A549 (cell line): ENCODE measurements at regions not wholly inside any gene's neighbourhood (a gene's known extent, or its start where the extent isn't known, plus 50 kb on each side); places are given as distances from the start of the nearest gene placed in this dataset.

Experiments used
- ATAC-seq, 2 experiments: fragments of 200-7000 bp in 1 of 2; fragments of >200 bp in 1 of 2; cut with Nextera tagmentation in 1 of 2; cut with Tn5 transposase in 1 of 2; 3 replicates each; pipeline versions ENCODE4 v1.8.0 to v1.9.1; 2018 to 2020; ENCODE audit warnings: mild to moderate bottlenecking in 1 of 2, moderate library complexity in 1 of 2
- CTCF ChIA-PET: fragments of 300-600 bp; sonication (Branson Sonifier 250); formaldehyde crosslinking; extraction: SDS; loops from one replicate; lab custom pipeline; 2021; ENCODE audit warnings: antibody characterized with exemption, inconsistent platforms; lab: Yijun Ruan, JAX
- POLR2A ChIA-PET: fragments of 350-600 bp; formaldehyde crosslinking; extraction: SDS; loops from one replicate; lab custom pipeline; 2021; ENCODE audit warnings: antibody characterized with exemption, inconsistent platforms; lab: Yijun Ruan, JAX
- DNase-seq, 2 experiments: peaks; one replicate each; pipeline versions ENCODE4 v3.0.0 to v3.0.0-alpha.2; 2011 to 2016; ENCODE audit warnings: low read depth in 1 of 2, low spot score in 1 of 2
- FAIRE-seq: peaks from 2 replicates; lab custom pipeline; 2011; peaks lifted over from hg19 to GRCh38; lab: Jason Lieb, UNC
- H3K27ac ChIP-seq, 2 experiments: fragments of >200 bp; sonication (Bioruptor Twin); formaldehyde crosslinking; 3 replicates each; pipeline ENCODE4 v1.5.1; 2016 to 2017
- H3K4me1 ChIP-seq: fragments of >200 bp; sonication (Bioruptor Twin); formaldehyde crosslinking; 3 replicates; pipeline ENCODE4 v1.6.1; 2016
- H3K4me2 ChIP-seq: fragments of >200 bp; sonication (Bioruptor Twin); formaldehyde crosslinking; 3 replicates; pipeline ENCODE4 v1.6.1; 2016
- H3K4me3 ChIP-seq: fragments of >200 bp; sonication (Bioruptor Twin); formaldehyde crosslinking; 3 replicates; pipeline ENCODE4 v1.5.1; 2016
- H3K9me3 ChIP-seq: fragments of >200 bp; sonication (Bioruptor Twin); formaldehyde crosslinking; 3 replicates; pipeline ENCODE4 v1.6.1; 2016
- BCL3 ChIP-seq: fragments of >200 bp; sonication (Bioruptor Twin); formaldehyde crosslinking; IDR thresholded peaks from 3 replicates; pipeline ENCODE4 v1.6.1; 2016
- BHLHE40 ChIP-seq: IDR thresholded peaks from 2 replicates; pipeline ENCODE4 v1.6.1; 2012; ENCODE audit warnings: low read depth, low read length, inconsistent platforms
- CBX8 ChIP-seq: fragments of 200-600 bp; sonication (generic); IDR thresholded peaks from 2 replicates; pipeline ENCODE4 v1.6.1; 2016
- CEBPB ChIP-seq, 2 experiments: fragments of >200 bp in 1 of 2; sonication (Bioruptor Twin) in 1 of 2; formaldehyde crosslinking in 1 of 2; IDR thresholded peaks; 2 replicates each; pipeline ENCODE4 v1.6.1; 2012 to 2016
- CHD4 ChIP-seq: fragments of 200-600 bp; sonication (generic); IDR thresholded peaks from 2 replicates; pipeline ENCODE4 v1.6.1; 2016; ENCODE audit warnings: antibody characterized with exemption, mild to moderate bottlenecking, borderline replicate concordance
- EHF ChIP-seq: fragments of 250-450 bp; sonication (Bioruptor Pico); IDR thresholded peaks from 2 replicates; pipeline ENCODE4 v1.5.0; 2020; ENCODE audit warnings: mild to moderate bottlenecking
- EP300 ChIP-seq, 2 experiments: fragments of >200 bp; sonication (Bioruptor Twin); formaldehyde crosslinking; IDR thresholded peaks; 2 replicates in 1 of 2; 3 replicates in 1 of 2; pipeline ENCODE4 v1.6.1; 2016 to 2017
- ESRRA ChIP-seq: fragments of 150-350 bp; IDR thresholded peaks from 2 replicates; pipeline ENCODE4 v1.6.1; 2014; ENCODE audit warnings: mild to moderate bottlenecking, low read length, borderline replicate concordance
- FOSB ChIP-seq: fragments of 250-450 bp; sonication (Bioruptor Pico); IDR thresholded peaks from 2 replicates; pipeline ENCODE4 v1.5.0; 2020; ENCODE audit warnings: mild to moderate bottlenecking, moderate library complexity
- HOXB13 ChIP-seq: fragments of 250-450 bp; sonication (Bioruptor Pico); IDR thresholded peaks from 2 replicates; pipeline ENCODE4 v1.5.0; 2020; ENCODE audit warnings: low read depth, mild to moderate bottlenecking, moderate library complexity
- JUN ChIP-seq, 2 experiments: fragments of >200 bp; sonication (Bioruptor Twin); formaldehyde crosslinking; IDR thresholded peaks; 2 replicates in 1 of 2; 3 replicates in 1 of 2; pipeline ENCODE4 v1.6.1; 2016 to 2017
- KDM1A ChIP-seq: fragments of 200-600 bp; sonication (generic); IDR thresholded peaks from 2 replicates; pipeline ENCODE4 v1.6.1; 2016; ENCODE audit warnings: low read depth, mild to moderate bottlenecking
- MAZ ChIP-seq: fragments of 150-350 bp; IDR thresholded peaks from 2 replicates; pipeline ENCODE4 v1.6.1; 2014; ENCODE audit warnings: antibody characterized with exemption, low read depth, low read length, borderline replicate concordance
- MYC ChIP-seq: IDR thresholded peaks from 2 replicates; pipeline ENCODE4 v1.6.1; 2012; ENCODE audit warnings: mild to moderate bottlenecking, inconsistent platforms, low read length, improper control_type of control experiment, borderline replicate concordance
- NFE2L2 ChIP-seq: fragments of 150-350 bp; conservative IDR thresholded peaks from 2 replicates; pipeline ENCODE4 v1.6.1; 2014; ENCODE audit warnings: low read length
- NR3C1 ChIP-seq: fragments of >200 bp; sonication (Bioruptor Twin); formaldehyde crosslinking; IDR thresholded peaks from 3 replicates; pipeline ENCODE4 v1.6.1; 2017
- PHF8 ChIP-seq: fragments of 200-600 bp; sonication (generic); IDR thresholded peaks from 2 replicates; pipeline ENCODE4 v1.6.1; 2016; ENCODE audit warnings: low read depth, mild to moderate bottlenecking, antibody characterized with exemption, moderate library complexity, borderline replicate concordance
- POLR2A ChIP-seq: IDR thresholded peaks from 2 replicates; pipeline ENCODE4 v1.6.1; 2012; ENCODE audit warnings: mild to moderate bottlenecking, low read length
- POLR2AphosphoS2 ChIP-seq: conservative IDR thresholded peaks from 2 replicates; pipeline ENCODE4 v1.6.1; 2012; ENCODE audit warnings: low read length, improper control_type of control experiment, inconsistent platforms
- RARB ChIP-seq: fragments of 250-450 bp; sonication (Bioruptor Pico); IDR thresholded peaks from 2 replicates; pipeline ENCODE4 v1.8.0; 2021; ENCODE audit warnings: mild to moderate bottlenecking, moderate library complexity
- REST ChIP-seq: fragments of 200-600 bp; sonication (generic); IDR thresholded peaks from 2 replicates; pipeline ENCODE4 v1.6.1; 2016; ENCODE audit warnings: antibody characterized with exemption, mild to moderate bottlenecking, moderate library complexity
- RNF2 ChIP-seq: fragments of 200-600 bp; sonication (generic); IDR thresholded peaks from 2 replicates; pipeline ENCODE4 v1.6.1; 2016; ENCODE audit warnings: low read depth, mild to moderate bottlenecking, antibody characterized with exemption, moderate library complexity, borderline replicate concordance
- SMC3 ChIP-seq: fragments of >200 bp; sonication (Bioruptor Twin); formaldehyde crosslinking; IDR thresholded peaks from 3 replicates; pipeline ENCODE4 v1.6.1; 2018; ENCODE audit warnings: inconsistent platforms
- SREBF2 ChIP-seq: fragments of 450-650 bp; IDR thresholded peaks from 2 replicates; pipeline ENCODE4 v1.6.1; 2014; ENCODE audit warnings: mild to moderate bottlenecking, moderate library complexity
- TFCP2L1 ChIP-seq: fragments of 250-450 bp; sonication (Bioruptor Pico); IDR thresholded peaks from 2 replicates; pipeline ENCODE4 v1.5.0; 2021; ENCODE audit warnings: mild to moderate bottlenecking
- TP53 ChIP-seq: fragments of 250-450 bp; sonication (Bioruptor Pico); IDR thresholded peaks from 2 replicates; pipeline ENCODE4 v1.5.0; 2021; ENCODE audit warnings: mild to moderate bottlenecking, moderate library complexity
- WGBS: methylation state at CpG from one replicate; pipeline ENCODE4 v1.1.6; 2017; ENCODE audit errors: missing lambda C conversion rate; 5-methylcytosine and 5-hydroxymethylcytosine counted together
- TF ChIP-seq, protein P1 (sequence below): IDR thresholded peaks from 2 replicates; pipeline ENCODE4 v1.6.1; 2012; ENCODE audit warnings: low read depth, borderline replicate concordance
- TF ChIP-seq, protein P2 (sequence below): fragments of 450-650 bp; IDR thresholded peaks from 2 replicates; pipeline ENCODE4 v1.6.1; 2014; ENCODE audit warnings: antibody characterized with exemption

- Histone ChIP-seq H3K4me1 (no peaks in the 10 kb centered on the region), H3K4me2 (no peak overlapping the region), H3K9me3 (0 out of 3 replicates have a peak, but pooled peaks cover 3% of the 10 kb centered on the region), H3K27ac (no peak overlapping the region), H3K4me3 (no peak overlapping the region)
- TF ChIP-seq BCL3 (no peak), FOSB (CRISPR knock-in tag) (no peak), TP53 (no peak), HOXB13 (no peak), KDM1A (no peak), REST (no peak), TFCP2L1 (no peak), JUN (IDR thresholded peaks at IDR 0.05) (no peak), CHD4 (no peak)
- CTCF ChIA-PET, result no interaction called here
- POLR2A ChIA-PET, result no interaction called here
- ATAC-seq (no peak), DNase-seq (no peak), FAIRE-seq (no peak)
- 0% methylated on average over 1 of the region's 1 CpG for WGBS
These were observed 675.1 kb upstream of the PCDH15 start for GRCh38 chr10:55476129-55476528.

GRCh38 chr10:55474258-55474657, 673.2 kb upstream of the PCDH15 start:
- ATAC-seq, result no peak
- TF ChIP-seq, protein P1, sequence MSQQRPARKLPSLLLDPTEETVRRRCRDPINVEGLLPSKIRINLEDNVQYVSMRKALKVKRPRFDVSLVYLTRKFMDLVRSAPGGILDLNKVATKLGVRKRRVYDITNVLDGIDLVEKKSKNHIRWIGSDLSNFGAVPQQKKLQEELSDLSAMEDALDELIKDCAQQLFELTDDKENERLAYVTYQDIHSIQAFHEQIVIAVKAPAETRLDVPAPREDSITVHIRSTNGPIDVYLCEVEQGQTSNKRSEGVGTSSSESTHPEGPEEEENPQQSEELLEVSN, result no peak
- TF ChIP-seq, all 56 proteins: peak for 0
- CTCF ChIA-PET, result no interaction called here
- POLR2A ChIA-PET, result no interaction called here
- Histone ChIP-seq H3K4me1 (no peaks in the 10 kb centered on the region), H3K27ac (no peak overlapping the region), H3K9me3 (0 out of 3 replicates have a peak, but pooled peaks cover 3% of the 10 kb centered on the region), H3K4me2 (no peak overlapping the region), H3K4me3 (no peak overlapping the region)
- DNase-seq, result no peak
- FAIRE-seq, result no peak

GRCh38 chr10:55470840-55471239, 669.8 kb upstream of the PCDH15 start:
- no peak for DNase-seq
- POLR2A ChIA-PET, result no interaction called here
- no peak overlapping the region for H3K4me2 ChIP-seq
- H3K4me1 ChIP-seq, result no peaks in the 10 kb centered on the region
- 6% methylated on average over 1 of the region's 1 CpG for WGBS
- TF ChIP-seq RNF2 (no peak), NR3C1 (no peak), RARB (no peak), NFE2L2 (no peak), ESRRA (no peak), EHF (CRISPR knock-in tag) (no peak), SREBF2 (no peak), EP300 (IDR thresholded peaks at IDR 0.05) (no peak), POLR2AphosphoS2 (no peak), CEBPB (IDR thresholded peaks at IDR 0.05) (no peak), MAZ (no peak), CBX8 (no peak), MYC (no peak), POLR2A (no peak), PHF8 (no peak), SMC3 (no peak), HOXB13 (no peak), BHLHE40 (no peak), BCL3 (no peak)
- TF ChIP-seq, protein P2, sequence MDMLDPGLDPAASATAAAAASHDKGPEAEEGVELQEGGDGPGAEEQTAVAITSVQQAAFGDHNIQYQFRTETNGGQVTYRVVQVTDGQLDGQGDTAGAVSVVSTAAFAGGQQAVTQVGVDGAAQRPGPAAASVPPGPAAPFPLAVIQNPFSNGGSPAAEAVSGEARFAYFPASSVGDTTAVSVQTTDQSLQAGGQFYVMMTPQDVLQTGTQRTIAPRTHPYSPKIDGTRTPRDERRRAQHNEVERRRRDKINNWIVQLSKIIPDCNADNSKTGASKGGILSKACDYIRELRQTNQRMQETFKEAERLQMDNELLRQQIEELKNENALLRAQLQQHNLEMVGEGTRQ, result no peak
- TF ChIP-seq, all 56 proteins: peak for 0
- FAIRE-seq (no peak), ATAC-seq (no peak)
- Histone ChIP-seq H3K27ac (no peak overlapping the region), H3K9me3 (no peaks in the 10 kb centered on the region), H3K4me3 (no peak overlapping the region)
- CTCF ChIA-PET, result no interaction called here
